Right lobe of liver (tissue), 4 donors: ENCODE measurements at regions not wholly inside any gene's neighbourhood (a gene's known extent, or its start where the extent isn't known, plus 50 kb on each side); places are given as distances from the start of the nearest gene placed in this dataset.

Experiments used
- CTCF ChIP-seq, 4 donors: fragments of 200-600 bp in 3 of 4; fragments of 450-650 bp in 1 of 4; IDR thresholded peaks; one replicate each; pipeline versions ENCODE4 v1.5.1 to v1.8.0; 2016 to 2022; ENCODE audit warnings: antibody characterized with exemption in 4 of 4, mild to moderate bottlenecking in 2 of 4
- POLR2A ChIP-seq: fragments of 450-650 bp; IDR thresholded peaks from one replicate; pipeline ENCODE4 v1.6.1; 2017; ENCODE audit warnings: antibody characterized with exemption, mild to moderate bottlenecking
- donor health status: DM: no; HTN: no; CAD: no.
- donor health status: DM: no; HTN: no; CAD: no.
- donor health status: DM: no; HTN: yes; CAD: no.

GRCh38 chr20:40481337-40481736, 207.7 kb downstream of the MAFB start:
- TF ChIP-seq CTCF (IDR thresholded peaks at IDR 0.05) (no peak), POLR2A (no peak)
